Small intestine (tissue), 7 donors: ENCODE measurements at regions not wholly inside any gene's neighbourhood (a gene's known extent, or its start where the extent isn't known, plus 50 kb on each side); places are given as distances from the start of the nearest gene placed in this dataset.
A peak's percentile ranks its signal among the peaks of the same experiment; 100 is the strongest.
"Not testable (repeated sequence)": the region's sequence is repeated elsewhere in the genome, so short reads cannot be mapped to it uniquely, and the experiment has no call there.

Experiments
- DNase-seq, 2 donors: peaks; one replicate each; pipeline versions ENCODE4 v3.0.0 to v3.0.0-alpha.2; 2013
- FAIRE-seq: peaks from 2 replicates; lab custom pipeline; 2012; peaks lifted over from hg19 to GRCh38; lab: Jason Lieb, UNC
- H3K27ac ChIP-seq, 3 donors: one replicate each; pipeline ENCODE4 v1.5.1; 2013; ENCODE audit warnings: low read length in 2 of 3, mild to moderate bottlenecking in 2 of 3, control low read depth in 1 of 3, inconsistent platforms in 1 of 3, low read depth in 1 of 3, moderate library complexity in 1 of 3
- H3K27me3 ChIP-seq, 3 donors: one replicate each; pipeline ENCODE4 v1.6.1; 2013; ENCODE audit warnings: low read length in 3 of 3, inconsistent platforms in 1 of 3; ENCODE audit not compliant: control insufficient read depth in 3 of 3, insufficient read depth in 3 of 3
- H3K36me3 ChIP-seq, 3 donors: one replicate each; pipeline ENCODE4 v1.6.1; 2013; ENCODE audit warnings: low read length in 3 of 3, inconsistent platforms in 1 of 3, low read depth in 1 of 3, mild to moderate bottlenecking in 1 of 3, moderate library complexity in 1 of 3; ENCODE audit not compliant: control insufficient read depth in 3 of 3, insufficient read depth in 2 of 3
- H3K4me1 ChIP-seq, 3 donors: one replicate each; pipeline ENCODE4 v1.6.1; 2013; ENCODE audit warnings: low read length in 2 of 3, inconsistent platforms in 1 of 3, low read depth in 1 of 3, mild to moderate bottlenecking in 1 of 3, moderate library complexity in 1 of 3; ENCODE audit not compliant: control insufficient read depth in 3 of 3, insufficient read depth in 2 of 3
- H3K4me3 ChIP-seq, 3 donors: one replicate each; pipeline ENCODE4 v1.5.1; 2013; ENCODE audit warnings: low read length in 3 of 3, control low read depth in 1 of 3, inconsistent platforms in 1 of 3, low read depth in 1 of 3, mild to moderate bottlenecking in 1 of 3, moderate library complexity in 1 of 3
- H3K9me3 ChIP-seq, 2 donors: one replicate each; pipeline ENCODE4 v1.6.1; 2013; ENCODE audit warnings: low read depth in 1 of 2, low read length in 1 of 2; ENCODE audit not compliant: control insufficient read depth in 2 of 2, insufficient read depth in 1 of 2
- WGBS, 3 donors: extraction: QIAGEN DNeasy Blood & Tissue Kit; methylation state at CpG; one replicate each; pipeline ENCODE4 v1.1.7; 2013; 5-methylcytosine and 5-hydroxymethylcytosine counted together
- donor health status: healthy with polysubstance abuse.
- donor health status: control.
- donor health status: control.
- donor health status: Bipolar disorder and iron deficiency.
- donor health status: healthy.

- H3K4me1 ChIP-seq, H3K27ac ChIP-seq, H3K36me3 ChIP-seq, H3K4me3 ChIP-seq, FAIRE-seq, H3K27me3 ChIP-seq, H3K9me3 ChIP-seq, DNase-seq: not testable (repeated sequence)
- WGBS, 3 donors, result no CpG with 5 or more reads among the region's 4 CpGs
Measured at GRCh38 chr2:89293399-89293798, 601.9 kb downstream of the RPIA start.

- H3K36me3 ChIP-seq, H3K4me1 ChIP-seq, H3K4me3 ChIP-seq, H3K27me3 ChIP-seq, H3K27ac ChIP-seq, H3K9me3 ChIP-seq, FAIRE-seq, DNase-seq: not testable (repeated sequence)
- WGBS, 3 donors, result no CpG with 5 or more reads among the region's 1 CpG
Measured at GRCh38 chr2:89294335-89294734, 602.9 kb downstream of the RPIA start.

GRCh38 chr2:89296820-89297398 is 605.4 kb downstream of the RPIA start:
- WGBS, 3 donors, result 57 to 90% (median 80%) methylated on average over 1 of the region's 7 CpGs

GRCh38 chr2:89299196-89299595 is 607.7 kb downstream of the RPIA start:
- H3K4me1 ChIP-seq, H3K36me3 ChIP-seq, FAIRE-seq, H3K27ac ChIP-seq, H3K9me3 ChIP-seq, H3K4me3 ChIP-seq, H3K27me3 ChIP-seq, DNase-seq: not testable (repeated sequence)

More at GRCh38 chr2:89296820-89297398, 605.4 kb downstream of the RPIA start:
- not testable (repeated sequence) for DNase-seq, H3K9me3 ChIP-seq, H3K27ac ChIP-seq, H3K36me3 ChIP-seq, H3K4me1 ChIP-seq, FAIRE-seq, H3K4me3 ChIP-seq, H3K27me3 ChIP-seq

- FAIRE-seq, result not testable (repeated sequence)
- 45 to 83% (median 62%) methylated on average over 1 of the region's 2 CpGs for WGBS, 3 donors
Measured at GRCh38 chr2:89305623-89306022, 614.1 kb downstream of the RPIA start.

GRCh38 chr2:89306869-89307637 is 615.6 kb downstream of the RPIA start:
- not testable (repeated sequence) for H3K27me3 ChIP-seq, H3K27ac ChIP-seq, H3K9me3 ChIP-seq, H3K4me1 ChIP-seq, H3K4me3 ChIP-seq, H3K36me3 ChIP-seq
- peak in 1 of 2 donors; percentile 1 for DNase-seq
- 50 to 68% (median 67%) methylated on average over 2 to 3 of the region's 8 CpGs for WGBS, 3 donors
- peak; percentile 39 for FAIRE-seq

More at GRCh38 chr2:89305623-89306022, 614.1 kb downstream of the RPIA start:
- H3K27me3 ChIP-seq, H3K4me3 ChIP-seq, DNase-seq, H3K36me3 ChIP-seq, H3K9me3 ChIP-seq, H3K4me1 ChIP-seq, H3K27ac ChIP-seq: not testable (repeated sequence)

- no CpG with 5 or more reads among the region's 6 CpGs for WGBS, 3 donors
- not testable (repeated sequence) for H3K4me3 ChIP-seq, H3K4me1 ChIP-seq, H3K36me3 ChIP-seq, H3K9me3 ChIP-seq, H3K27ac ChIP-seq, H3K27me3 ChIP-seq, DNase-seq, FAIRE-seq
Measured at GRCh38 chr2:89318990-89319389, 627.5 kb downstream of the RPIA start.

GRCh38 chr2:89325894-89326293 is 634.4 kb downstream of the RPIA start:
- not testable (repeated sequence) for H3K36me3 ChIP-seq, H3K27ac ChIP-seq, FAIRE-seq, DNase-seq, H3K9me3 ChIP-seq, H3K4me3 ChIP-seq, H3K27me3 ChIP-seq, H3K4me1 ChIP-seq
- 0 to 25% (median 11%) methylated on average over 1 of the region's 7 CpGs for WGBS, 3 donors
